Tibial nerve (tissue), 3 donors: ENCODE measurements at regions not wholly inside any gene's neighbourhood (a gene's known extent, or its start where the extent isn't known, plus 50 kb on each side); places are given as distances from the start of the nearest gene placed in this dataset.

Experiments used
- CTCF ChIP-seq, 5 experiments: fragments of 200-600 bp in 3 of 5; fragments of 450-650 bp in 2 of 5; sonication (generic) in 3 of 5; IDR thresholded peaks; one replicate each; pipeline ENCODE4 v1.5.1; 2016 to 2019; ENCODE audit warnings: antibody characterized with exemption in 5 of 5, mild to moderate bottlenecking in 3 of 5, moderate library complexity in 2 of 5
- POLR2A ChIP-seq, 2 donors: fragments of 450-650 bp; IDR thresholded peaks; one replicate each; pipeline ENCODE4 v1.6.1; 2017; ENCODE audit warnings: antibody characterized with exemption in 2 of 2, mild to moderate bottlenecking in 2 of 2, moderate library complexity in 2 of 2

GRCh38 chr10:128475686-128476367 is 349.6 kb upstream of the MKI67 start:
- TF ChIP-seq CTCF (IDR thresholded peaks at IDR 0.05), result no peak
- TF ChIP-seq POLR2A (IDR thresholded peaks at IDR 0.05), result no peak
